CD4-positive, alpha-beta T cell treated with Interleukin-2 at 100 ng/mL for 4 hours (primary cell): ENCODE measurements at regions not wholly inside any gene's neighbourhood (a gene's known extent, or its start where the extent isn't known, plus 50 kb on each side); places are given as distances from the start of the nearest gene placed in this dataset.

Experiments used
- DNase-seq: peaks from one replicate; pipeline ENCODE4 v3.0.0-alpha.2; 2020; ENCODE audit warnings: low spot score

DNA sequence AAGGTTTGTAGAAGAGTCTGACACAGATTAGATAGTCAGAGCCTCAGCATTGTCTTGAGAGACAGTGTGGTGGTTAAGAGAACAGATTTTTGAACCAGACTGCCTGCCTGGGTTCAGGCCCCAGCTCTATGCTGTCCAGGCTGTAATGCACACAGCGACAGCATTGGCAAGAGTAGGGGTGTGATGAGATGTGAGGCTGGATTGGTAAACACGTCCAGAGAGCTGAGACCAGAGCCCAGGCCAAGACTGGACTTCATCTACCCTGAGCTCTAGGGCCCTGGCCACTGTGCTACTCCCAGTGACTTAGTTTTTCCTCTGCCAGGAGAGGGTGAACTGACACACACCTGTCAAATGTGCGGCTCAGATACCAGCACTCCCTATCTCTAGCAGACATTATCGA is 360.4 kb downstream of the RPS24 start:
- no peak for DNase-seq

DNA sequence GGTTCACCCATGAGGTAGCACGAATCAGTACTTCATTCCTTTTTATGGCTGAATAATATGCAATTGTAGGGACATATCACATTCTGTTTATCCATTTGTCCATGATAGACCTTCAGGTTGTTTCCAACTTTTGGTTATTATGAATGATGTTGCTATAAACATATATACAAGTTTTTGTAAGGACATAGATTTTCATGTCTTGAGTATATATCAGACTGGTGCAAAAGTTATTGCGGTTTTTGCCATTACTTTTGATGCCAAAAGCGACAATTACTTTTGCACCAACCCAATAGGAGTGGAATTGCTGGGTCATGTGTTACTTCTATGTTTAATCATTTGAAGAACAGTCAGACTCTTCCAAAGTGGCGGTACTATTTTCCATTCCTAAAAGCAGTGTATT is 361.5 kb downstream of the RPS24 start:
- DNase-seq, result no peak

DNA sequence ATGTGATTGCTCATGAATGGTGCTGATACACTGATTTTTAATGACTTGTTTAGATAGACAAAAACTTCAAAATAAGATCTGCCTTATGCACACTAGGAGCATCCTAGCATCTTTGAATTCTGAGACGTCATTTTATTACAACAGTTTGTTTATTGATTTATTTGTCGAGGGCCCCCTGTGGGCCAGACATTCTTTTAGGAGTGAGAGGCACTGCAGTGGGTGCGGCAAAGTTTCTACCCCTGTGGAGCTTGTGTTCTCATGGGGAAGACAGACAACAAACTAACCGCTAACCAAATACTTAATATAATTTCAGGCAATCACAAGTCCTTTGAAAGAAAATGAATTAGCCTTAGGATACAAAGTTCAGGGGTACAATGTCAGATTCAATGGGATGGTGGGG is 363.1 kb downstream of the RPS24 start:
- no peak for DNase-seq

DNA sequence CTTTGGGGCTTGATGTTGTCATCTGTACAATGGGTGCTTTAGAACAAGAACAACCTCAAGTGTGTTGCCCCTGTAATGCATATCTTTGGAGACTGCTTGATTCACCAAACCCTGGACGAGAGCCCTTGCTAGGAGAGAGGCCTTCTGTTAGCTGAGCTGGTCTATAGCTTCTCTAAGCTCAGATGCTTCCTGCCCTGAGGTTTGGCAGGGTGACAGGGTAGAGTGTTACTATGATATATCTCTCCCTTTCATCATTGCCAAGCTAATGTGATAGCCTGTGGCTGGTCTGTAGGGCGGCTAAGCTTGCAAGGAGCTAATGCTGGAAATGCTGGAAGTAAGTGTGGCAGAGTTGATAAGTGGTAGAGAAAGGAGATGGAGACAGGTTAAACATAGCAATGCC is 364.1 kb downstream of the RPS24 start:
- DNase-seq, result no peak

DNA sequence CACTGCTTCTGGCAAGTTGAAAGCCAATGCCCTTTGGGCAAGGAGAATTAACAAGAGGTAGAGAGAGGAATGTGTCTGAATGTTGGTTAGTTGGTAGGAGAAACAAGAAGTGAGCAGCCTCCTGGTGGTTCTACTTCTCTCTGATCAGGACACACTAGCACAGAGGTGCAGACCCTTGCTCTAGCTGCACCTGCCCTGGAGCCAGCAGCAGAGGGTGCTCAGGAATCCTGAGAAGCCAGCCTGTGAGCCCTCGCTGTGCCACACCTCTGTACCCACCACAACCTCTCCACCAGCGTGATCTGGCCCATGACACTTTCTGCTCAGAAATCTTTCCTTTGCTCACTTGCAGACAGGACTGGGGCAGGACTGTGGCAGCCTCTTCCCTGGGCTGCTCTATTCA is 364.7 kb downstream of the RPS24 start:
- DNase-seq, result no peak

DNA sequence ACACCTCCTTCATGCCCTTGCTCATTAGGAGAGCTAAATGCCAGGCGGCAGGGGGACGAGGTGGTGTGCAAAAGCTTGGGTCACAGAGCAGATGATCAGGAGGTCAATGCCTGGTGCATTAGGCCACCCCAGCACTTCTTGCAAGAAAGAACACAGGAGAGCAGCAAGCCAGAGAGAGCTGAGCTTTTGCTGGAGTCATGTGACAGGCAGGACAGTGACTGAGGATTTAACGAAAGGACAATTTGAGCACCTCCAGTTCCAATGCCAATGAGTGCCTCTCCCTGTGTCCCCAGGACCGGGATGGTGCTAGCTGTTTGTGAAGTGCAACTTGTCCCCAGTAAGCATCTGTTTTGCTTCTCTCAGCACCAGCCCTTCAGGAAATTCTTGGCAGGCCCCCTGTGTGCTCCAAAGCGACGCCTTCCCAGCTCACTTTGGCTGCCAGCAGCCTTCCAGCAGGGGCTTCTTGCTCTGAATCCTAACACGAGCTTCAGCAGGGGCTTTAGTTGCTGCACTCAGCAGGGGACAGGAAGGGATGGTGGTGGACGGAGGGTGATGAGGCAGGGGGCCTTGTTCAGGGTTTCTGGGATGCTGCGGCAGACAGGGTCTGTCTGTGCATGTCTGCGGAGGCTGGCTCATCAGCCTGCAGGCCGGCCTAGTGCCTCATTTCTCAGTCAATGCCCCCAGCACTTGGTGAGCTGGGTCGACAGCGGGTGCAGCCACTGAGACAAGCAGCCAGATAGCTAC is 368.1 kb downstream of the RPS24 start:
- DNase-seq, result no peak

DNA sequence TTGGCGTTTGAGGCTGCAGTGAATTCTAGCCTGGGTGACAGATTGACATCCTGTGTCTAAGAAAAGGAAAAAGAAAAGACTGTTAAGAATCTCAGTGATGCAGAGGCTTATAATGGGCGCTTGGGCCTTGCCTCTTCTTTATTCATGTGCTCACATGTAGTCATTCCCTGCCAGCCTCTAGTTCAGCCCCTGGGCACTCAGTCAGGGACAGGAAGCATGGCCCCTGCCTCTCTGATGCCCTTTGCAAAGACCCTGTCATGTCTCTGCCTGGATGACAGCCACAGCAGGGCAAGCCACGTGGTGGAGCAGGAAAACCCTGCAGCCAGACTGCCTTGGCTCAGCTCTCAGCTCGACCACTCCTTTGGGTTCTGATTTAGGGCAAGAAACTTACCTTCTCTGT is 368.9 kb downstream of the RPS24 start:
- no peak for DNase-seq

DNA sequence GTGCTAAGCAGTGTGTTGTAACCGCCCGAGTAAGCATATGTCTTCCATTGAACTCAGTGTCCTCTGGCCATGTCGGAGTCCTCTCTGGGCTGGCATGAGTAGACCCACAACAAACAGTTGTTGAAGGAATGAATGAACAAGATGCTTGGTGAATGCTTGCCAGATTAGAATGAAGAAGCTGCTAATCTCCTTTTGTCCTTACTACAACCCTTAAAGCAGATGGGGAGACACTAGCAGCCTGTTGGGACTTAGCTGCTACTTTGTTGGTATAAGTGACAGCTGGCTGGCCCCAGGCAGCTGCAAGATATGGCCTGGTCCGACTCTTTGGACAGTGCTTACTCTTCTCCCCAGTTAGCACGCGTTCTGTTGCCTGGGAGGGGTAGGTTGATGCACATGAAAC is 370.1 kb downstream of the RPS24 start:
- DNase-seq, result no peak

DNA sequence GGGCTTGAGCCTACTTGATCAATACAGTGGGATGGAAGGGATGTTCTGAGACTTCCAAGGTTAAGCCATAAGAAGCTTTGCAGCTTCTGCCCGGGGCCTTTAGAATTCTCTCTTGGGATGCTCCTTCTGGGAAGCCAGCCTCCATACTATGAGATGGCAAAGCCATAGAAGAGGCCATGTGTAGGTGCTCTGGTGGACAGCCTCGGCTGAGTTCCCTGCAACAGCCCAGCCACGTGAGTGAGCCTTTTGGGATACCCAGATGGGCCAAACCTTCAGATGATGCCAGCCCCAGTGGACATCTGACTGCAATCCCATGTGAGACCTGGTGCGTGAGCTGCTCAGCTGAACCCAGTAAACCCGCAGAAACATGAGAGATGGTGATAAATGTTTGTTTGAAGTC is 370.6 kb downstream of the RPS24 start:
- no peak for DNase-seq

DNA sequence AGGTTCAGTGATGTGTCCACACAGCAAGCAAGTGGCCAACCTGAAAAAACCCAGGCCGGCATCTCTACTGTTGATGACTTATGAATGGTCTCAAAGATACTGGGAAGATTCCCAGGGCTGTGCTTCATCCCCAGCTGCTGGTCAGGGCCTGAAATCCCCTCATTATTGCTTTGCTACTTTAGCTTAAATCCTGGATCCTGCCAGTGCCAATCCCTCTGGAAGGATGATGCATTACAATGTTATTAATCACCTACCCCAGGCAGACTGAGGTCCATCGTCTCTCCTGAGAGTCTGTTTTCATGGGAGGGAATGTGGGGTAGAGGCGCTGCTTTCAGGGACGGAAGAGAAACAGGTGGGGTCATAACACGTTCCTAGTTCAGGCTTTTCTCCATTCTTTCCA is 371.6 kb downstream of the RPS24 start:
- DNase-seq, result no peak

DNA sequence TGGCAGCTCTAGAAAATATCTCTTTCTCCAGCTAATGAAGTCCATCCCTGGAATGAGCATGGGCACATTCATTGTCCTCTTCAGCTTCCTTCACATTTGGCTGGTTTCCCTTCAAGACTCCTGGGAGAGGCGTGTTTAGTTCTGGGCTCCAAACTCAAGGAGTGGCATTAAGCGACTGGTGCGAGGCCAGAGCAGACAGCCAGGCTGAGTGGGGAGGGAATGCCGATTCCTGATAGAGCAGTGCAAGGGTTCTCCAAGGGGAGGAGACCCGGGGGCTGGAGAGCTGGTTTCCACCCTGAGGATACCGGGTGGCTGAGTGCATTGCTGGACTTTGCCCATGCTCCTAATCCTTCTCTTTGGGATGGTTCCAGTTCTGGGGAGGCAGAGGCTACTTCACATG is 372.1 kb downstream of the RPS24 start:
- no peak for DNase-seq

DNA sequence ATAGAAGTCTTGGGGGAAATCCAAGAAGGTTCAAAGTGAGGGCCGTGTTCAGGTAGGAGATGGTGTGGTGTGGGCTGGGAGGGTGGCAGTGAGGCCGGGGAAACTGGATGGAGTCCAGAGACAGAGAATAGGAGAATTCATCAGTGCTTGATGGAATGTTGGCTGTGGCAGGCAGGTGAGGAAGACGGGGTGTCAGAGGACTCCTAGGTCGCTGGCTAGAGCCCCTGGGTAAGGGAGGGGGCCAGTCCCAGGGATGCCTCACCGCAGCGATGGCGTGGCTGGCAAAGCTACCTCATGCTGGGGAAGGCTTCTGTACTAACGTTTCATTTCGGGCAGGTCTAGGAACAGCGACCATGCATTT is 373.0 kb downstream of the RPS24 start:
- DNase-seq, result no peak

DNA sequence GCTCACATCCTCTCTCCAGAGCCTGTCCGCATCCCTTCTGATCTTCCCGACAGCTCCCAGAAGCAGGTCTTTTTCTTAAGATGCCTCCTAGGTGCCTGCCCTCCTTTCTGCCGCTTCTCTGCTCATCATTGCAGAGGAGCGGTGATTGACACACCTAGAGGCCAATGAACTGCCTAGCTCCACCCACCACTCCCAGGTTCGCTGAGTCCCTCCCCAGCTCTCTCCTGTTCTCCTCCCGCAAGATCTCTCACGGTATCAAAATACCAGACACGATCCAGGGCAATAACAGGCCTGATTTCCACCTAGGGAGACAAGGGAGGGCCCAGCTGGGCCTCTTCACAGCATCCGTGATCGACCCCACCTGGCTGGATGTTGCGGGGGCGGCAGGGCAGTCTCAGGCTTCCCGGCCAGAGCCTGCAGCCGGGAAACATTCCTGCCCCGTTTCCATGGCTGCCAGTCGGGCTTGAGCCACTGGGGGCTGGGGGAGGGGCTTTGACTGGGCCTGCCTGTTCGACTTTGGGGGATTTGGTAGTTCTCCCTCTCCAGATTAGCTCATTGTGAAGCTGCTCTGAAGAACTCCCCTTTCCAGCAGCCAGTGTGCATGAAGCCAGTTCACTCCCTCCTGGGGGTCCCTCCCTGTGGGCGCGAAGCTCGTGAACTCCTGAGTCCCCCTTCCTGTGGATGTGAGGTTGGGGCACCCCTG is 373.5 kb downstream of the RPS24 start:
- DNase-seq, result peak; percentile 45

DNA sequence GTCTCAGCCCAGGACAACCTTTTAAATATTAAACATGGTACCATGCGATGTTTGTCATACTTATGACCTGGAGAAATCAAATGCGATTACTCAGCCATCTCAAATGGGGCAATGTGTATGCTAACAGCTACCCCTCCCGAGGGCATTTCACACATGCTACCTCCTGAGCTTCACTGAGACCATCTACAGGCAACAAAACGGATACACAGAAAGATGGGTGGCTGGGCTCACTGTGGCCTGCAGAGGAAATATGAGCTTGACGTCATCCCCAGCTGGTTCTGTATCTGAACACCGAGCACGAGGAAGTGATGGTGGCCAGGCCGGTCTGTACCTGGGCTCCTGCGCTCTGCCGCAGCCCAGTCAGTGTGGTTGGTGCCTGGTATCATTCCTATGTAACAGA is 374.3 kb downstream of the RPS24 start:
- DNase-seq, result no peak

DNA sequence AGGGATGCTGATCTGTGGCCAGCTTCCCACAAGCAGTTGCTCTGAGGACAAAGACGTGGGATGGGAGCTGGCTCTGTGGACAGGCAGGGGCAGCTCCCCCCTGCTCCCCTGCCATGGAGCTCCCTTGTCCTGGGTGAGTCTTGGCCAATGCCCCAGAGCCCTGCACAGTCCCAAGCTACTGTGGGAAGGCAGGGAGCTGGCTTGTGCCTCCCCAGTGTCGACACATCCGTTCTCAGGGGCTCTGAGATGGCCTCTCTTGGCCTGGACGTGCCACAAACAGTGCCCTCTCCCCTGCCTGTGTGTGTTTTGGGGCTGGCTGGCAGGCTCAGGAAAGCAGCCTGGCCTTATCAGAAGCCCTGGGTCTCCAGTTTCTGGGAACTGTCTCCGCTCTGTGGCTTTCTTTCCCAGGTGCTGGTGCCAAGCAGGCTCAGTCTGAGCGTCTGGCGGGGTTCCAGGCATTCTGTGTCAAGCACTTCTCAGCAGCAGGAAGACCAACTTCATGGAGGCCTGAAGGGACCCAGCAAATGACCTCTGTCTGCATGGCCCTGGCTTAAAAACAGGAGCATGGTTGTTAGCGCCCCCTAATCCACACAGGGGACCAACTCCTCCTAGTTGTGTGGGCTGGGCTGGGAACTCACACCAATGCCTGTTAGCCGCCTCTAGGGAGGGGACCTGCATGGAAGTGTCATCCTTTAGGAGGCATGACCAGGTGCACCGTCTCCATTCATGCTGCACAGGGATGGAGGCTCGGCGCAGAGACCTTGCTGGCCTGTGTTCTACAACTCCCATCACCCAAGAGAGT is 375.2 kb downstream of the RPS24 start:
- DNase-seq, result no peak

DNA sequence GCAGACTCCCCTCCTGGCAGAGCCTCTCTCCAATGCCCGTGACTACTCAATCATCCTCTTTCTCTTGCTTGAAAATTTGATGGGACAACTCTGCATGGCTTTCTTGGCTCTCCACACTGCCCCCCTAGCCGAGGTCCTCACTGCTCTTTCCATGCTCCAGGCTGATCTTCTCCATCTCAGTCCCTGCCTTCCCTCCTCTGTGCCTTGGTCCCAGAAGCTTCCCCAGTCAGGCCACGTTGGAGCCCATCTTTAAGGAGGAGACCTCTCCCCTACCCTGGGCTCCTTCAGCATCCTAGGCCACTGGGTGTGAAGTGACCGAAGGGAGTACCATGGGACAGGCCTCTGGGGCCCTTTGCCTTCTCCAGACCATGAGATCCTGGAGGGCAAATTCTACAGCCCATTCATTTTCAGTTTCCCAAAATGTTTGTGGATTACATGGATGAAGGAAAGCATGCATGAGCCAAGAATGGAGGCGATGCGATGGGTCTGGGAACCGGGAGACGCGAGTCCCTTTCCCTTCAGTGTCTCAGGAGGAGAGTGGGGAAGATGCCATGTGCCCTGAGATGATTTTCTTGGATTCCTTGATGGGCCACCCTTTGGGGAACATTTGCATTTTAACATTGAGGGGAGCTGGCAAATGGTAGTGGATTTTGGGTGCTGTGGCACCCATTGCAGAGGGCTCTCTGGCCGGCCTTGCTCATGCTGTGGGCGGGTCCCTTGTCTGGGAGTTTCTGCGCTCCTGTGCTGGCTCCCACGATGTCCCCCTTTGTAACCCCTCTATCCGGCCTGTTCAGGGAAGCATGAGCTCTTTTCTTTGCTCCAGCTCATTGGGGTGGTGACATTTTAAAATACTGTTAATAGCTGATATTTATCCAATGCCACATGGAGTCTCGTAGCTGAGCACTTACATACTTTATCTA is 376.6 kb downstream of the RPS24 start:
- no peak for DNase-seq

DNA sequence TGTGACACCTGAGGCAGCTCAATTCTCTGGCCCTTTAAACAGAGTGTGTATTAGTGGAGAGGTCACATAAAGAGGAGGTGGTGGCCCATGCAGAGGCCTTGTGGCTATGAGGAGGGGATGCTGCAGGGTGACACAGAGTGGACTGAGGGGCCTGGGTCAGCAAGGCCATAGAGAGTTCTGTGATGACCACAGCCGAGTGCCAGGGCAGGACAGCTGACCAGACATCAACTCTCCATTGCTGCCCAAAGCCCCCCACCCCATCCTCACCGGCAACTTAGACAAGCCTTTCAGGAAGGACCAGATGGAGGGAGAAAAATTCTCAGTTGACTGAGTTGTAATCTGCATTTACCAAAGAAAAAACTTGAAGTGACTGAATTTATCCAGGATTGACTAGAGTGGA is 378.1 kb downstream of the RPS24 start:
- DNase-seq, result no peak

DNA sequence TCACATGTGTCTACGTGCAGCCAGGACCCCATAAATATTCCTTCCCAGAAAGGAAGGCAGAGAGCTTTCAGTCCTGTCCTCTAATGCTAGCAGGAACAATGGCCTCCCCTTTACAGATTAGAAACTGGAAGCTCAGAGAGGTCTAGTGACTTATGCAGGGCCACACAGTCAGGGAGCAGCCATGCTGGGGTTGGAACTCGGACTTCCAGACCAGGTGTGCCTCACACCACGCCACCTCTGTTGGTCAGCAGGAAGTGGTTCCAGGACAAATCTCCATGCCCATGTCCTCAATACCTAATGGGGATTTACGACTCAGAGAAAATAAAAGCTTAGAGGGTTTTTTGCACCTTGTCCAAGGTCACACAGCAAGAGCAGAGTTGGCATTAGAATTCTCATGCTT is 378.9 kb downstream of the RPS24 start:
- DNase-seq, result no peak

DNA sequence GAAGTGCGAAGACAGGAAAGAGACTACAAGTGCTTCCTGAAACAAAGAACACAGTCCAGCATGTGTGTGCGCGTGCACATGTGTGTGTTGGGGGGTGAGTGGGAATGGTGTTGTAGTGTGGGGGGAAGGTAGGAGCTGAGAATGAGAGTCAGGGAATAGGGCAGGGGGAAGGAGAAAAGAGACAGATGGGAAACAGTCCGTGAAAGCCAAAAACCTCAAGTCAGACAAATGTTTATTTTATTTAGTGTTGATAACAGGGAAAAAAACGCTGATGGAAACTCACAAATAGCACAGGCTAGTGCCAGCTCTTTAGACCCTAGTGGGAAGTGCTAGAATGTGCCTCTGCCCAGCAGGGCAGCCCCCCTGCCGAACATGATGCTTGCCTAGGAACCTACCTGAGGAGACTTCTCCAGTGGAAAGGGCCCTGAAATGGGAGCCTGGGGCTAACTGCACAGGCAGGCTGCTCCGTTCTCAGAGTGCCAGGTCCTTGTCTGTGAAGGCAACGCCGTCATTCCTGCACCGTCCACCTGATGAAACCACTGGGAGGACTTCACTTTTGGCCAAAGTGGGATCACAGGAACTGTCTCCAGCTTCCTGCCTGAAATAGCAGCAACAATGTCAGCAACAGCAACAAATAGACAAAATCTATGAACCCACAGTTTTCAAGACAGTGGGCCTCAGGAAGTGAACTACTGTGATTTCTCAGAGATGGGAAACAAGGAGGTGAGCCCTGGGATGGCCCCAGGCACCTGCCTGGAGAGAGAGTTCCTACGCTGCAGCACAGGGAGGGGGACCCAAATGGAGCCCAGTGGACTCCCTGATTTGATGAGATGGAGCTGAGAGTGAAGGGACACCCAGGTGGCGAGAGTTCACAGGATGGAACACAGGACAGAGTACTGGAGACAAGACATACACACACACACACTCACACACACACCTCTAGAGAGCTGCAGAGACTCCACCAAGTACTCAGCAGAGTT is 379.7 kb downstream of the RPS24 start:
- no peak for DNase-seq

DNA sequence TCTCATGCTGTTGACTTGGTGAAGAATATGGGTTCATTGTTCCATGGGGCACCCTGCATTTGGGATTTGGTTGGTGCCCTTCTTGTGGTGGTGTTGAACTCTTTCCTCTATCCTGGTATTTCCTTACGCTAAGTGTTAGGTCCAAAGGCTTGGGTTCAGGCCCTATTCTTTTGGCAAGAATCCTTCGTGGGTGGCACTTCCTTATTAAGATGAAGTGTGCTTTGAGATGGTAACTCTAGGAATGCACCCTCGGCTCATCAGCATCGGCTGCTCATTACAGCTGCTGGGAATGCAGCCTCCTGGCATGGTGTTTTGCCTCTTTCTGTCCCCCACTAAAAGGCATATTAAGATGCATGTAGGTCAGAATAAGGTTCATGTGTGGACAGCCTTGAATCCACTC is 380.7 kb downstream of the RPS24 start:
- no peak for DNase-seq

DNA sequence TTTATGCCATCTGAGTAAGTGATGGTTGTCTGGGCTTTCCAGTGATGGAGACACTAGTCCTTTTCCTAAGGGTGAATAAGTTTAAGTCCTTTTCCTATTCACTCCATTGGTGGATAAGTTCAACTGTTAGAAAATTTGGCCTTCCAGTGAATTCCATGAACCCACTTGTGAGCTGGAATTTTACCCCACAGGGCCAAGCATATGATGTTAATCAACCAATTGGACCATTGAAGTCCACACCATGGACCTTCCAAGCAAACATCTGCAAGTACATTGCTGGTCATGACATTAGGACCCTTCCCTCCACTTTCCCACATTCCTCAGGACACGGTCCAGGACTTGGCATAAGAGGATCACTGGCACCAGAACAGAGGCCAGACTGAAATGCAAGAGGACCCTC is 381.4 kb downstream of the RPS24 start:
- DNase-seq, result no peak
